CD4-positive, alpha-beta T cell treated with Interleukin-15 for 4 hours (primary cell): ENCODE measurements at regions not wholly inside any gene's neighbourhood (a gene's known extent, or its start where the extent isn't known, plus 50 kb on each side); places are given as distances from the start of the nearest gene placed in this dataset.

Experiments used
- DNase-seq: peaks from one replicate; pipeline ENCODE4 v3.0.0-alpha.2; 2020; ENCODE audit warnings: low spot score

GRCh38 chr12:58787021-58787760, 133.1 kb downstream of the LRIG3 start:
- no peak for DNase-seq

DNA sequence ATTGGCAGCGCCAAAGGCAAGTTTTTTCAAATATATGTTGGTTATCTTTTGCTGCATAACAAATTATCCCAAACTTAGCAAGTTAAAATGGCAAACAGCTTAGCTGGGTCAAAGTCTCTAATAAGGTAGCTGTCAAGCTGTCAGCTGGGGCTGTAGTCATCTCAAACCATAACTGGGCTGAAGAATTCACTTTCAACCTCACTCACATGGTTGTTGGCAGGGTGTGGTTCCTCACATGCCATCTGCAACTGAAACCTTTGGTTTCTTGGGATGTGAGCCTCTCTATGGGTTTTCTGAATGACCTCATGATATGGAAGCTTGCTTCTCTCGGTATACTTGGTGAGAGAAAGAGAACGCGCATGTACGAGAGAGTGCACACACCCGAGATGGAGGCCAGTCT, 125.4 kb downstream of the LRIG3 start:
- DNase-seq: no peak

GRCh38 chr12:58795825-58796224, 124.5 kb downstream of the LRIG3 start:
- no peak for DNase-seq

DNA sequence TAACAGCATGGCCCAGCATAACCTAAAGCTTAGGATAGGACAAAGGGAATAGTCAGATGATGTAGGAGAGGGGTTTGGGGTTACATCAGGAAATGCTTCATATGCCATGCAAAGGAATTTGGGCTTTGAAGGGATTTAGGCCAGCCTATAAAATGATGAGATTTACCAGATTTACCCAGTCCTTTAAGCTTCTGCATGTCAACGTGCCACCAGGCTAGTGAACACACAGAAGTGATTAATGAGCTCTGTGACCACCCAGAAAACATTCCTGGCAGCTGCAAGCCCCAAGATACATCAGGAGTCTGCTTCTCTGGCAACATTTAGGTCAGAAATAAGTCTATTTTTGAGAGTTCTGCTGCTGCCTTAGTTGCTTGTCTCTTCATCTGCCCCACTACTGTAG, 118.3 kb downstream of the LRIG3 start:
- DNase-seq: no peak

DNA sequence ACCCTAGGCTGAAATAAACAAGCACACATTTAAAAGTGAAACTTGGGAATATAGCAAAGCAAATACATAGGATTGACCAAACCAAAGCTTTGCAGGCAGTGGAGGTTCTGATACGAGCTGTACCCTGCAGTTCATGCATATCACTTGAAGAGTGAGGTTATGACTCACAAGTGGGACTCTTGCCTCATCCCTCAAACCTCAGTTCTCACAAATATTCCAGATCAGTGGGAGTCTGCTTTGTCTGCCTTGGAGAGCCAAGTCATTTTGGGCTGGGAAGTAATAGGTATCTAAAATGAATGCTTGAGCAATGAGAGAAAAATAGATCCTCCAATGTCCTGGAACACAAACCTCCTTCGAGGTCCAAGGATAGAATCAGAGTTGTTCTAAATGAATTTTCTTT, 116.4 kb downstream of the LRIG3 start:
- DNase-seq: no peak

- no peak for DNase-seq
These were observed 115.6 kb downstream of the LRIG3 start for GRCh38 chr12:58804749-58805148.

DNA sequence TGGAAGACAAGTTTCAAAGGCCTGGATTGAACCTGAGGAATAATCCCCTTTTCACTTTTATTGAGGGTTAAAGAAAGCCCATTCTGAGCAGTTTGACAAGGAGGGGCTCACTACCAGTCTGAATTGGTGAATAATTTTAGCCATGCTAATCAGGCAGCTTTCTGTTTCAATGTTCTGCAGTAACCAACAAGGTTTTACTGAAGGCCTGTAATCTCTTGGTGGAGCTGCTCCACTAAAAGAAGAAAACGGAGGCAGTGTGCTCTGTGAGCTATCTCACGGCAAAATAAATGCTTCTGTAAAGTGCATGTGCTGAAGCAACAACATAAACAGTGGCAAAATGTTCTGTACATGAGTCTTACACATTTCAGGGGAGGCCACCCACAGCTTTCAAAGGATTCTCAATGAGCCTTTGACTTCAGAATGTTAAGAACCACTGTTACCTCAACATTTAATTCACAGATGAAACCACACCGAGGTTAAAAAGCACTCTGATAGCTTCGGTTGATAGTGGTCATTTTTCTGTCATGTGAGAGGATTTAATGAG, 111.2 kb downstream of the LRIG3 start:
- no peak for DNase-seq

- no peak for DNase-seq
These were observed 109.0 kb downstream of the LRIG3 start for GRCh38 chr12:58811346-58811745.

- no peak for DNase-seq
These were observed 108.1 kb downstream of the LRIG3 start for GRCh38 chr12:58812214-58812613.

GRCh38 chr12:58814036-58814435, 106.3 kb downstream of the LRIG3 start:
- no peak for DNase-seq

DNA sequence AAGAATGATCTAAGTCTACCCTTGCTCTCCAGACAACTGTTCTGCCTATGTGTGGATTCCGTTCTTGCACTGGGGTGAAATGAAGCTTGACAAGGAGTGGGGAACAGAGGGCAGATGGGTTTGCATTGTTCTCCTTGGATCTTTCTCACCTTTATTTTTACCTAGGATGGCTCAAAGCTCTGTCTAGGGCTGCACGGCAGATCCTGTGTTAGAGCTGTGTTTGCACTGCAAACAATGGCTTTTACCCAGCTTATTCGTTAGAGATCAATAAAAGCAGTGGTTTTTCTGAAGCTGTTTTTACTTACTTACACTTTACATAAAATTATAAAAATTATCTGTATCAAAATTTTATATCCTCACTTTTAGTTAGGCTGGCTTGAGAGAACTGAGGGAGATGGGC, 105.1 kb downstream of the LRIG3 start:
- no peak for DNase-seq

DNA sequence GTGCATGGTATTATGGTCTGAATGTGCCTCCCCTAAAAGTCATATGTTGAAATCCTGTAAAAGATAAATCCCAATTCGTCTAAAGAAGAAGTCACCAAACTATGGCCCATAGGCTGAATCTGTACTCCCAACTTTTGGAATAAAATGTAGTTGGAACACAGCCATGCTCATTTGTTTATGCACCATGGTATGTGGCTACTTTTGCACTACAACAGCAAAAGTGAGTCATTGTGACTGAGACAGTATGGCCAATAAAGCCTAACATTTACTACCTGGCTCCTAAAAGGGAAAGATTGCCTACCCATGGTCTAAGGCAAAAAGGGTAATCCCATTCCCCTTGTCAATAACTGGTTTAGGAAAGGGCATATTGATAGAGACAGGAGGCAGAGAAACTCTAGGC, 101.8 kb downstream of the LRIG3 start:
- no peak for DNase-seq

GRCh38 chr12:58819345-58819744, 101.0 kb downstream of the LRIG3 start:
- no peak for DNase-seq

DNA sequence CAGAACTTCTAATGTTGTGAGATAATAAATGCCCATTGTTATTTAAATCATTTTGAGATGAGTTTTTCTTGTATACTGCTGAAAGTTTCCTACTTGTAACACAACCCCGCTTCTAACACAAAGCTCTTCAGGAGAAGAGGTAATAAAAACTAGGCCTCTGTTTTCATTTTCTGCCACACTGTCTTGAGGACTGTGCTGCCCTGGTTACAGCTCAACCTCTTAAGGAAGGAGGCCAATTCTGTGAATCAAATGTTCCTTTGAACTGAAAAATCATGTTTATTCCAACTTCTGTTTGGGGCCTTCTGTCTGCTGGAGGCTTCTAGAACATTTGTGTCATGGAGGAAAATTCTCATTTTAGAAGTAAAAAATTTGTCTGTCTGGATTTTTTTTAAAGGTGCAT, 100.3 kb downstream of the LRIG3 start:
- no peak for DNase-seq
